ENCODE measurements at regions not wholly inside any gene's neighbourhood (a gene's known extent, or its start where the extent isn't known, plus 50 kb on each side); places are given as distances from the start of the nearest gene placed in this dataset.

DNA sequence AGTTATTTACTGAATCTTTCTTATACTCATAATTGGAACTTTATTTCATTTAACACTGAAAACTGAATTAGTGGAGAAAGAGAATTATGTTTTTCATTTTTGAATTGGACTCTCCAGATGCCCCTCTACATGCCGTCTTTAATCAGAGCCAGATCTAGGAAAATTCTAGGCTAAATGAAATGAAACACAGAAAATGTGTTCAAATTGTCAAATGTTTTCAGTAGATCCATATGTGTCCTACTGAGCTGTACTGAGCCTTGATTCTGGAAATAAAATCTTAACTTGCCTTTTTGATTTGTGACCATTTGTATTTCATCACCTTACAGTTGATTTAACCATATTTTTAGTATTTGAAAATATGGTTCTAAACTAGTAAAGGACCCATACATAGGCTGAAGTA lies 64.0 kb upstream of the GK2 start:
- no peak overlapping the region for H3K4me3 ChIP-seq (ENCODE audit: low read length)
- CTCF ChIA-PET, result no interaction called here
- TF ChIP-seq, protein P1, sequence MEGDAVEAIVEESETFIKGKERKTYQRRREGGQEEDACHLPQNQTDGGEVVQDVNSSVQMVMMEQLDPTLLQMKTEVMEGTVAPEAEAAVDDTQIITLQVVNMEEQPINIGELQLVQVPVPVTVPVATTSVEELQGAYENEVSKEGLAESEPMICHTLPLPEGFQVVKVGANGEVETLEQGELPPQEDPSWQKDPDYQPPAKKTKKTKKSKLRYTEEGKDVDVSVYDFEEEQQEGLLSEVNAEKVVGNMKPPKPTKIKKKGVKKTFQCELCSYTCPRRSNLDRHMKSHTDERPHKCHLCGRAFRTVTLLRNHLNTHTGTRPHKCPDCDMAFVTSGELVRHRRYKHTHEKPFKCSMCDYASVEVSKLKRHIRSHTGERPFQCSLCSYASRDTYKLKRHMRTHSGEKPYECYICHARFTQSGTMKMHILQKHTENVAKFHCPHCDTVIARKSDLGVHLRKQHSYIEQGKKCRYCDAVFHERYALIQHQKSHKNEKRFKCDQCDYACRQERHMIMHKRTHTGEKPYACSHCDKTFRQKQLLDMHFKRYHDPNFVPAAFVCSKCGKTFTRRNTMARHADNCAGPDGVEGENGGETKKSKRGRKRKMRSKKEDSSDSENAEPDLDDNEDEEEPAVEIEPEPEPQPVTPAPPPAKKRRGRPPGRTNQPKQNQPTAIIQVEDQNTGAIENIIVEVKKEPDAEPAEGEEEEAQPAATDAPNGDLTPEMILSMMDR (IDR thresholded peaks at IDR 0.05), result no peak
- no peaks in the 10 kb centered on the region for H3K27me3 ChIP-seq (ENCODE audit: control insufficient read depth in 1 of 2, insufficient read depth in 2 of 2, low read length in 2 of 2)
- POLR2A ChIA-PET, result no interaction called here
- ATAC-seq (ENCODE audit: poor library complexity), result no peak
- H3K4me1 ChIP-seq (ENCODE audit: insufficient read depth, low read length), result no peaks in the 10 kb centered on the region
- no peaks in the 10 kb centered on the region for H3K36me3 Mint-ChIP-seq (ENCODE audit: low read depth)
- no peak overlapping the region for H3K27ac ChIP-seq (ENCODE audit: low read depth in 1 of 2, low read length in 2 of 2)
- no peaks in the 10 kb centered on the region for H3K36me3 ChIP-seq (ENCODE audit: insufficient read depth, low read length)
- no peaks in the 10 kb centered on the region for H3K9me3 Mint-ChIP-seq
- intact Hi-C loops (cut with DNase I, micrococcal nuclease), result no loop called here
- no peaks in the 10 kb centered on the region for H3K4me1 Mint-ChIP-seq (ENCODE audit: low read depth)
- DNase-seq, result no peak
- no peaks in the 10 kb centered on the region for H3K27me3 Mint-ChIP-seq
- H3K27ac Mint-ChIP-seq, result no peak overlapping the region
- H3K9me3 ChIP-seq (ENCODE audit: control insufficient read depth in 1 of 2, insufficient read depth in 1 of 2, low read length in 2 of 2), result no peaks in the 10 kb centered on the region
- no peak overlapping the region for H3K4me3 Mint-ChIP-seq

DNA sequence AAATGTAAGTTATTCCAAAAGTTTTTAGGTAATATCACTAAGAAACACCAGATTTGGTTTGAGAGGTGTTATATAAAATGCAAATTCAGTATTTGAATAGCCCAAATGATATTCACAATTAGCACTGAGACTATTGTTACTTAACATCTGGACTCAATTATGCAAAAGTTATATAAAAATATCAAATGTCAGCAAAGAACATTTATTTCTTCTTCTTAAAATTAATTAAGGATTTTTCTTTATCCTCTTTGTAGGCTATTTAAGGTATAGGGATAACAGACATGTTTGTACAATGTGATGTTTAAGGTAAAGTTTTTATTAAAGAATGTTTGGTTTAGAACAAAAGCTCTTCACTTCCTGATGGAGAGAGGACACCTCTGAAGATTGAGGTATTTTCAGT lies 63.3 kb upstream of the GK2 start:
- no peaks in the 10 kb centered on the region for H3K27me3 ChIP-seq (ENCODE audit: control insufficient read depth in 1 of 2, insufficient read depth in 2 of 2, low read length in 2 of 2)
- no peak overlapping the region for H3K4me3 Mint-ChIP-seq
- H3K27me3 Mint-ChIP-seq, result no peaks in the 10 kb centered on the region
- POLR2A ChIA-PET, result no interaction called here
- H3K4me1 ChIP-seq (ENCODE audit: insufficient read depth, low read length), result no peaks in the 10 kb centered on the region
- no peaks in the 10 kb centered on the region for H3K9me3 ChIP-seq (ENCODE audit: control insufficient read depth in 1 of 2, insufficient read depth in 1 of 2, low read length in 2 of 2)
- H3K4me3 ChIP-seq (ENCODE audit: low read length), result no peak overlapping the region
- DNase-seq (no peak), ATAC-seq (ENCODE audit: poor library complexity) (no peak)
- no peak overlapping the region for H3K27ac ChIP-seq (ENCODE audit: low read depth in 1 of 2, low read length in 2 of 2)
- H3K36me3 ChIP-seq (ENCODE audit: insufficient read depth, low read length), result no peaks in the 10 kb centered on the region
- no peaks in the 10 kb centered on the region for H3K9me3 Mint-ChIP-seq
- CTCF ChIA-PET, result no interaction called here
- intact Hi-C loops (cut with DNase I, micrococcal nuclease), result no loop called here
- no peaks in the 10 kb centered on the region for H3K36me3 Mint-ChIP-seq (ENCODE audit: low read depth)
- no peak overlapping the region for H3K27ac Mint-ChIP-seq
- TF ChIP-seq, protein P1 (IDR thresholded peaks at IDR 0.05), result no peak
- H3K4me1 Mint-ChIP-seq (ENCODE audit: low read depth), result no peaks in the 10 kb centered on the region

DNA sequence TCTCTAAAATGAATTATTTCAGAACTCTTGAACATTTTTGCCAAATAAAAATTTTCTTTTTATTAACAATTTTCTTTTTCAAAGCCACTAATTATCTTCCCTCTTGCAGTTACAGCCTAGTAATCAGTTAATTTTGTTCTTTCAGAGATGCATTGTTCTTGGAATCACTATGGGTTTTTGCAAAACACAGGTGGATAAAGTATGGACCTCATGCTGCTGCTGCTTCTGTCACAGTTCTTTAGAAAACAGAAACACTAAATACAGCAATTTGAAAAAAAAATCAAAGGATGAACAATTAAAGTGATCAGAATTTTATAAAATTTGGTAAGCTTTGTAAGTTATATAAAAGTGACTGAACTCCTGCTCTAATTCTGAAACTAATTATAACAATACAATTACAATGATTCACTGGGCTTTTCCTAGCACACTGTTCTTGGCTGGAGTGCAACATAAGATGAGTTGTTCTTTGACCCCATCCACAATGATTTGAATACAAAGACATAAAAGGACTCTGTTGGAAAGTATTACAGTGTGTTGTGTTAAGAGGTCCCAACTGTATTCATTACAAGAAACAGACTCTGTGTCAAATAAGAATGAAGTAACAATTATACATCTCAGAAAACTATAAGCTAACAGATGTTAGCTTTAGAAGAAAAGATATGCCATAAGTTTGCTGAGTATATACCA lies 59.4 kb upstream of the GK2 start:
- Histone ChIP-seq H3K4me3 (ENCODE audit: low read length) (no peak overlapping the region), H3K9me3 (ENCODE audit: control insufficient read depth in 1 of 2, insufficient read depth in 1 of 2, low read length in 2 of 2) (no peaks in the 10 kb centered on the region), H3K36me3 (ENCODE audit: insufficient read depth, low read length) (no peaks in the 10 kb centered on the region), H3K27me3 (ENCODE audit: control insufficient read depth in 1 of 2, insufficient read depth in 2 of 2, low read length in 2 of 2) (no peaks in the 10 kb centered on the region), H3K4me1 (ENCODE audit: insufficient read depth, low read length) (no peaks in the 10 kb centered on the region), H3K27ac (ENCODE audit: low read depth in 1 of 2, low read length in 2 of 2) (no peak overlapping the region)
- no peak for DNase-seq
- Mint-ChIP-seq H3K4me1 (ENCODE audit: low read depth) (no peaks in the 10 kb centered on the region), H3K27me3 (peaks cover 17% of the 10 kb centered on the region), H3K36me3 (ENCODE audit: low read depth) (no peaks in the 10 kb centered on the region), H3K4me3 (no peak overlapping the region), H3K9me3 (no peaks in the 10 kb centered on the region), H3K27ac (no peak overlapping the region)
- intact Hi-C loops (cut with DNase I, micrococcal nuclease), result no loop called here
- ChIA-PET CTCF (no interaction called here), POLR2A (no interaction called here)
- TF ChIP-seq, protein P1 (IDR thresholded peaks at IDR 0.05), result no peak
- no peak for ATAC-seq (ENCODE audit: poor library complexity)
